T-helper 2 cell treated with Interferon-gamma antibody and Interleukin-4, amounts not matched to agents 100 ng/mL and 5 ng/mL, for 36 hours (primary cell): ENCODE measurements at regions not wholly inside any gene's neighbourhood (a gene's known extent, or its start where the extent isn't known, plus 50 kb on each side); places are given as distances from the start of the nearest gene placed in this dataset.
"Not testable (repeated sequence)": the region's sequence is repeated elsewhere in the genome, so short reads cannot be mapped to it uniquely, and the experiment has no call there.

Source experiments
- intact Hi-C: fragments of 100-400 bp; cut with micrococcal nuclease; formaldehyde crosslinking; loops from one replicate; pipeline ENCODE4 v1.15.1; 2023

- intact Hi-C loops = no loop called here
Measured at GRCh38 chr18:41899535-41899934, 55.5 kb upstream of the PIK3C3 start.

GRCh38 chr18:41893432-41893831 is 61.6 kb upstream of the PIK3C3 start:
- intact Hi-C loops = no loop called here

DNA sequence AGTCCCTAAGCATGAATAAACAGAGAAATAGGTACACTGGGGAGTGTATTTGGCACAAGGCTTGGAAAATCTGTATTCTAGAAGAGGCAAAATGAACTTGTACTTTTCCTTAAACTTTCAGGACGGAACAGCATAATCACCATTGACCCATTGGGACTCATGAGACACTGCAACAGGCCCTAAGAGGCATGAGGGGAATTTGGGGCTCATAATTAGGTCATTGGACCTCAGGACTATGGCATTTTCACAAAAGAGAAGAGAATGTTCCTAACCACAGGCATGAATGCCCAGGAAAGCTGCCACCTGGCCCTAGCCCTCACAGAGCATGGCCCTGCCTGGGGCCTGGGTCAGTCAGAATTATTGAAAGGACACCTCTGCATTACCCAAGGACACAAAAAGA is 67.9 kb upstream of the PIK3C3 start:
- intact Hi-C loops = no loop called here

DNA sequence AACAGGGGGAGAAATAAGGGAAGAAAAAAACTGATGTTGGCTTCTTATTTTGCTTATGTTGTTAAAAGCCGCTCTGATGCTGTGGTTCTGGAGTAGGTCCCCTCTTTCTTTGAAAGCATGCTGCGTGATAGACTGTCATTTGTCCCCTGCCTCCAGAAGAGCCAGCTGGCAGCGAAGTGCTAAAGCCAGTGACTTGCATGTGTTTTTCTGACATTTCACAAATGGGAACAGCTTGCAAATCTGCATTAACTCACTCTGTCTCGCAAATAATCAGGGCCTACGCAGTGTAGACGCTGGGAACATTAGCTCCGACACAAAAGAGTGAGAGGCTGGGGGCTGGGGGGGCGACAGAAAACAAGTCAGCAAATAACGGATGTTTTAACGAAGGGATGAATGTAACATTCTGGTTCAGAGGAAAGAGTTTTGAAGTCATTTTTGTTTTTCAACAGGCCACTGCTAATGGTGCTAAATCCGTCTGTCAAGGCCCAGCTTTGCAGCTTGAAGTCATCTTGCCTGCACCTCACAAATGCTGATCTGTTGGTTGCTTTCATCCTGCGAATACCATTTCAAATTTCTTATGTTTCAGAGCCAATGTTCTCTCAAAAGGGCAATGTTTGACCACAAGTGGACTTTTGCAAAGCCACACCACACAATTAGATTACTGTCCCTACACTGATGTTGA is 68.8 kb upstream of the PIK3C3 start:
- intact Hi-C loops = no loop called here

DNA sequence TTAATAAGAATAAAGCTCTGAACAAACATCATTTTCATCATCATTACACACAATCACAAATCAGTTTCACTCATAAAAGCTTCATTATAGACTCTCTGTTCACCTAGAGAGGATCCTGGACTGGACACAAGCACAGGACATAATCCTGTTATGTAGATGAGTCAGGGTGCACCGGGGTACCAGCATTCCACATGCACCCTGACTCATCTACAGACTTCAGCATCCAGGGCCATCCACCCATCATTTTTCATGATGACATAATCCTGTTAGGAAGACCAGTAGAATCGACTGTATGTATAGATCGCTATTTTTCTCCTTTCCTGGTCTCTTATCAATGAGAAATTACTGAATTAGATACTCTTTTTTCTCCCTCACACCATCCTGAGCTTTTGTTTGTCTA is 73.7 kb upstream of the PIK3C3 start:
- intact Hi-C loops = no loop called here

DNA sequence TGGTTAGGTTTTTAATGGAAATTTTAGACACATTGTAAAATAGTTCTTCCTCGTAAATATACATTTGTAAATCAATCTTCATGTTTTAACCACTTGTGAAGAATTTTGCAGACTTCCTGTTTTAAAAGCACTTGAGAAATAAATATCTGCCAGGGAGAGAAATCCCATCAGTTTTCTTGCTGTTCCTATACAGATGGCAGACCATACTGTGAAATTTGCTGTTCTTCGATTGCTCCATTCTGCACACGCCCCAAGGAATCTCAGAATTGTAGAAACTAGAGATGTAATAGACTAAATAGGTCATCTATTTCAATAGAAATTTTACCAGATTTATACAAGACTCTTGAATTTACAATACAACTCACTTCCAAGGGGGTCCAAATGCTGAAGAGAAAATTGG is 75.8 kb upstream of the PIK3C3 start:
- intact Hi-C loops = no loop called here

- intact Hi-C loops = no loop called here
Measured at GRCh38 chr18:41875094-41875780, 79.8 kb upstream of the PIK3C3 start.

GRCh38 chr18:41873730-41874129 is 81.3 kb upstream of the PIK3C3 start:
- intact Hi-C loops = no loop called here

DNA sequence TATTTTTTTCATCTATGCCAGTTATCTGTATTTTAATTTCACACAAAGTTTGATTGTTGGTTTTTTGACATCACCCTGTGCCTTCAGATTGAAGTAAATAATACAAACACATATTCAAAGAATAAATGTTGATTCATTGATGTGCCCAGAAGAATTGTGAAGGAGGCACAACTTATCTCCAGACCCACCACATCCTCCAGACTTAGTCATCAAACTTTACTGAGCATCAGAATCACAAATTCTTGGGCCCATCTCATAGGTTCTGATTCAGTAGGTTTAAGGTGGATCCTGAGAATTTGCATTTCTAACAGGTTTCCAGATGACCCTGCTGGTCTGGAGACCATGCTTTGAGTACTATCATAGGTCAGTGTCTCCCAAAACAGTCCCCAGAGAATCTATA is 82.8 kb upstream of the PIK3C3 start:
- intact Hi-C loops = no loop called here

GRCh38 chr18:41871229-41872000 is 83.6 kb upstream of the PIK3C3 start:
- intact Hi-C loops = no loop called here

GRCh38 chr18:41870817-41871216 is 84.2 kb upstream of the PIK3C3 start:
- intact Hi-C loops = no loop called here

DNA sequence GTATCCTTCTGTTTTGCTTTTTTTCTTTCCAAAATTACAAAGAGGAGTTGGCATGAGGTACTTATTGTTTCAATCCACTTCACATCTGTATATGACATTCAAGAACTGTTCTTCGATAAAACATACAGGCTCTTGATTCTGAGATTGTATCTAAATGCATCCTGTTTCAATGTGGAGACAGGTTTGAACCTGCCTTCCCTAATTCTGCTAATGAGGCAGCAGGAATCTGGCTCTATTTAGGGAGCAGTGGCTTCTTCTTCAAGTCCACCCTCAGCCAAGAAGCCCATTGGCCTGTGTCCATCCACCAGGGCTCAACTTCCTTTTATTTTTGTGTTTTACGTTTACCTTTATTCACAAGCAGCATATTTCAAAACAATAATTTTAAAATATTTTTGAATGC is 84.8 kb upstream of the PIK3C3 start:
- intact Hi-C loops = no loop called here

- intact Hi-C loops = not testable (repeated sequence)
Measured at GRCh38 chr18:41865796-41866195, 89.2 kb upstream of the PIK3C3 start.

DNA sequence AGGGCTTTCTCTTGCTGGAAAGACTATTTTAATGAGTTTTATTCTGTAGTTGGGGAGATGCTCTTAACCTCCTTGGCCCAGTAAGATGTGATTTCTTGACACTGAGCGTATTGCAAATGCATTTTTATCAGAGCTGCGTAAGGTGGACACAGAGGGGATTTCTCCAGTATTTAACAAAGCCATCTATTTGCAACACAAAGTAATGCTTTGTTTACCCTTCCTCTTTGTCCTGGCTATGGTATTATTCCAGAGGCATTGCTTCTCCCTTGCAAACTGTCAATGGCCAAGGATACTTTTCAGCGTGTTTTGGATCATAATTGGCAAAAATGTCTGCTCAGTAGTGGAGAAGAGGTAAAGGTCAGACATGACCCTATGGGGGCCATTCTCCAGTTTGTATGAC is 90.8 kb upstream of the PIK3C3 start:
- intact Hi-C loops = no loop called here

- intact Hi-C loops = no loop called here
Measured at GRCh38 chr18:41862921-41863320, 92.1 kb upstream of the PIK3C3 start.

DNA sequence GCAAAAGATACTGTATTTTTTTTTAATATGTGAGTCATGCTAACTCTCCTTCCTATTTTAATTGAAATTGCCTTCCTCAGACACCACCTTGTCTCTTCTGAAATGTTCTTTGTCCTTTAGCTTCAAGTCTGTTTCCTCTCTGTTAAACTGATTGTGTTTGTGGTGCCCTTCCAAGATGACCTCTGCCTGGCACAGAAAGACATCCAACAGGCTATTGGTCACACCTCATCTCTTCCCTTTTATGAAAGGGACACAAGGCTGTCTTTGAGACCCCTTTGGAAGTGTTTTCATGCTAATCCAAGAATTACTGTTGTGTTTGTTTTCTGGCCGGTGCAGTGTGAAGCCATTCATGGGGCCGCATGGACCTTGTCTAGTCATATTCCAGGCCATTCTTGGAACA is 94.0 kb upstream of the PIK3C3 start:
- intact Hi-C loops = no loop called here

DNA sequence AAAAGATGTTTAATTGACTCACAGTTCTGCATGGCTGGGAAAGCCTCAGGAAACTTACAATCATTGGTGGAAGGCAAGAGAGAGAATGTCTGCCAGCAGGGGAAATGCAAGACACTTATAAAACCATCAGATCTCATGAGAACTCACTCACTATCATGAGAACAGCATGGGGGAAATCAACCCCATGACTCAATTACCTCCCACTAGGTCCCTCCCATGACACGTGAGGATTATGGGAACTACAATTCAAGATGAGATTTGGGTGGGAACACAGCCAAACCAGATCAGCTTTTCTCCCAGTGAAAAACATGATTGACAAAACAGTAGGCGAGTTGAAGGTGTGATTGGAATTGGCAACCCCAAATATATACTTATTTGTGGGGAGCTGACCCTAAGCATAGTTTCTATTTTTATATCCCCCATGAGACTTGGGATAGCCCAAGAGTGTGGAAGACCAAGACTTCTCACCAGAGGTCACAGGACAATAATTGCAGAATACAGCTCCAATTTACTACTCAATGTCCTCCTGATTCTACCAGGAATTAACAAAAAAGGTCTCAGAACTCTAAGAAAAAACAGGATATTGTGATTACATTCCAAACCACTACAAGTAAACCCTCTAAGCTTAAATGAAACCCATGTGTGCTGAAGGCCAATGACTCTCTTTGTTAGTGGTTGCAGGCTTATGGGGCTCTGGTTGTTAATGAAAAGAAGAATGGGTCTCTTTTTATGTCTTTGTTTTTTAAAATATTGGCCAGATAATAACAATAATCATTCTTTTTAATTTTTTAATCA is 96.1 kb upstream of the PIK3C3 start:
- intact Hi-C loops = no loop called here

GRCh38 chr18:41853280-41853679 is 101.8 kb upstream of the PIK3C3 start:
- intact Hi-C loops = no loop called here

GRCh38 chr18:41850781-41851180 is 104.3 kb upstream of the PIK3C3 start:
- intact Hi-C loops = no loop called here

GRCh38 chr18:41849632-41850031 is 105.4 kb upstream of the PIK3C3 start:
- intact Hi-C loops = no loop called here

DNA sequence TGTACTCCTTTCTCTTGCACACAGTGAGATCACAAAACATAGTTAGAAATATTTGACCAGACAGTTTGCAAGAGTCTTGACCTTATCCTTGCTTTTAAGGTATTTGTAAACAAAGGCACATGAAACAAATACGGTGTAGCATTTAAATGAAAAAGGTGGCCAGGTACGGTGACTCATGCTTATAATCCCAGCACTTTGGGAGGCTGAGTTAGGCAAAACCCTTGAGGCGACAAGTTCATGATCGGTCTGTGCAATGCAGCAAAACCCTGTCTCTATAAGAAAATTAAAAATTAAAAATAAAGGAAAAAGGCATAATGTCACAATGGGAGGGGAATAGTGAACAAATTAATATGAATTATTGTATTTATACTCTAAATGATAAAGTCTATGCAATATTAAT is 109.5 kb upstream of the PIK3C3 start:
- intact Hi-C loops = no loop called here

GRCh38 chr18:41842886-41843285 is 112.1 kb upstream of the PIK3C3 start:
- intact Hi-C loops = no loop called here
